HG03045 (cell line): ENCODE measurements at regions not wholly inside any gene's neighbourhood (a gene's known extent, or its start where the extent isn't known, plus 50 kb on each side); places are given as distances from the start of the nearest gene placed in this dataset.
A peak's percentile ranks its signal among the peaks of the same experiment; 100 is the strongest.

Experiments used
- ATAC-seq: cut with Tn5 transposase; IDR thresholded peaks from one replicate; pipeline ENCODE4 v1.9.1; 2021; ENCODE audit warnings: mild to moderate bottlenecking, moderate library complexity; ENCODE audit not compliant: unreplicated experiment

GRCh38 chr19:30209617-30210600 lies 162.3 kb upstream of the ZNF536 start:
- ATAC-seq, result no peak

GRCh38 chr19:30212574-30212973 lies 159.6 kb upstream of the ZNF536 start:
- no peak for ATAC-seq

- ATAC-seq, result no peak
Observed at GRCh38 chr19:30214651-30215051, 157.5 kb upstream of the ZNF536 start.

- no peak for ATAC-seq
Observed at GRCh38 chr19:30215248-30215647, 156.9 kb upstream of the ZNF536 start.

GRCh38 chr19:30216453-30216852 lies 155.7 kb upstream of the ZNF536 start:
- ATAC-seq, result no peak

GRCh38 chr19:30217461-30217860 lies 154.7 kb upstream of the ZNF536 start:
- no peak for ATAC-seq

GRCh38 chr19:30219702-30220101 lies 152.5 kb upstream of the ZNF536 start:
- no peak for ATAC-seq

- no peak for ATAC-seq
Observed at GRCh38 chr19:30221176-30221575, 151.0 kb upstream of the ZNF536 start.

- ATAC-seq, result no peak
Observed at GRCh38 chr19:30222428-30222873, 149.7 kb upstream of the ZNF536 start.

- no peak for ATAC-seq
Observed at GRCh38 chr19:30222992-30223865, 149.0 kb upstream of the ZNF536 start.

- ATAC-seq, result no peak
Observed at GRCh38 chr19:30223866-30224688, 148.1 kb upstream of the ZNF536 start.

- ATAC-seq, result no peak
Observed at GRCh38 chr19:30224689-30225606, 147.2 kb upstream of the ZNF536 start.

GRCh38 chr19:30225676-30226463 lies 146.3 kb upstream of the ZNF536 start:
- ATAC-seq, result no peak

- ATAC-seq, result no peak
Observed at GRCh38 chr19:30226464-30227011, 145.6 kb upstream of the ZNF536 start.

GRCh38 chr19:30227012-30227621 lies 145.1 kb upstream of the ZNF536 start:
- ATAC-seq, result peak; percentile 22

- peak; percentile 64 for ATAC-seq
Observed at GRCh38 chr19:30227661-30228112, 144.5 kb upstream of the ZNF536 start.

GRCh38 chr19:30228113-30228834 lies 143.9 kb upstream of the ZNF536 start:
- ATAC-seq, result no peak
